Liver (tissue), 8 donors: ENCODE measurements at regions not wholly inside any gene's neighbourhood (a gene's known extent, or its start where the extent isn't known, plus 50 kb on each side); places are given as distances from the start of the nearest gene placed in this dataset.

ENCODE experiments used
- DNase-seq: peaks from one replicate; pipeline ENCODE4 v3.0.0-alpha.2; 2017; ENCODE audit warnings: low spot score
- H3K27ac ChIP-seq, 2 donors: one replicate each; pipeline ENCODE4 v1.7.0; 2013; ENCODE audit warnings: inconsistent platforms in 2 of 2, low read length in 2 of 2, control low read depth in 1 of 2, low read depth in 1 of 2, mild to moderate bottlenecking in 1 of 2
- H3K27me3 ChIP-seq, 4 donors: one replicate each; pipeline versions ENCODE4 v1.6.1 to v1.7.0; 2013; ENCODE audit warnings: low read length in 3 of 4, inconsistent platforms in 1 of 4, mild to moderate bottlenecking in 1 of 4, moderate library complexity in 1 of 4; ENCODE audit not compliant: control insufficient read depth in 4 of 4, insufficient read depth in 4 of 4
- H3K36me3 ChIP-seq, 4 donors: one replicate each; pipeline versions ENCODE4 v1.6.1 to v1.7.0; 2013; ENCODE audit warnings: low read length in 3 of 4, mild to moderate bottlenecking in 3 of 4, low read depth in 1 of 4, moderate library complexity in 1 of 4; ENCODE audit not compliant: control insufficient read depth in 4 of 4, insufficient read depth in 3 of 4
- H3K4me1 ChIP-seq, 4 donors: one replicate each; pipeline versions ENCODE4 v1.6.1 to v1.7.0; 2013; ENCODE audit warnings: low read length in 3 of 4, mild to moderate bottlenecking in 3 of 4, moderate library complexity in 1 of 4; ENCODE audit not compliant: control insufficient read depth in 4 of 4, insufficient read depth in 4 of 4
- H3K4me3 ChIP-seq, 3 donors: one replicate each; pipeline versions ENCODE4 v1.6.1 to v1.7.0; 2013; ENCODE audit warnings: low read length in 3 of 3, control low read depth in 1 of 3, low read depth in 1 of 3, mild to moderate bottlenecking in 1 of 3
- H3K9ac ChIP-seq, 2 donors: one replicate each; pipeline ENCODE4 v1.7.0; 2013; ENCODE audit warnings: low read length in 2 of 2, mild to moderate bottlenecking in 2 of 2, moderate library complexity in 2 of 2, control low read depth in 1 of 2, low read depth in 1 of 2
- H3K9me3 ChIP-seq, 4 donors: one replicate each; pipeline versions ENCODE4 v1.6.1 to v1.7.0; 2013; ENCODE audit warnings: low read length in 3 of 4; ENCODE audit not compliant: control insufficient read depth in 4 of 4
- EGR1 ChIP-seq, 2 donors: IDR thresholded peaks; 2 replicates each; pipeline ENCODE4 v1.6.1; 2016 to 2018; ENCODE audit warnings: antibody characterized with exemption in 2 of 2, low read depth in 2 of 2
- FOXA1 ChIP-seq: IDR thresholded peaks from 2 replicates; pipeline ENCODE4 v1.6.1; 2016; ENCODE audit warnings: antibody characterized with exemption
- FOXA2 ChIP-seq: IDR thresholded peaks from 2 replicates; pipeline ENCODE4 v1.6.1; 2016; ENCODE audit warnings: antibody characterized with exemption
- GABPA ChIP-seq, 2 donors: IDR thresholded peaks in 1 of 2; conservative IDR thresholded peaks in 1 of 2; 2 replicates each; pipeline ENCODE4 v1.6.1; 2016; ENCODE audit warnings: antibody characterized with exemption in 2 of 2, mild to moderate bottlenecking in 1 of 2, moderate library complexity in 1 of 2
- JUND ChIP-seq, 2 donors: IDR thresholded peaks; 2 replicates each; pipeline ENCODE4 v1.6.1; 2016; ENCODE audit warnings: antibody characterized with exemption in 2 of 2
- NR2F2 ChIP-seq: IDR thresholded peaks from 2 replicates; pipeline ENCODE4 v1.6.1; 2016; ENCODE audit warnings: antibody characterized with exemption
- RAD21 ChIP-seq, 2 donors: IDR thresholded peaks; 2 replicates each; pipeline ENCODE4 v1.6.1; 2016; ENCODE audit warnings: antibody characterized with exemption in 2 of 2, mild to moderate bottlenecking in 2 of 2
- RXRA ChIP-seq, 2 donors: IDR thresholded peaks; 2 replicates each; pipeline ENCODE4 v1.6.1; 2017 to 2018; ENCODE audit warnings: antibody characterized with exemption in 2 of 2, mild to moderate bottlenecking in 1 of 2
- SP1 ChIP-seq: IDR thresholded peaks from 2 replicates; pipeline ENCODE4 v1.6.1; 2018; ENCODE audit warnings: antibody characterized with exemption, mild to moderate bottlenecking
- TAF1 ChIP-seq: conservative IDR thresholded peaks from 2 replicates; pipeline ENCODE4 v1.6.1; 2016; ENCODE audit warnings: antibody characterized with exemption, mild to moderate bottlenecking
- YY1 ChIP-seq: IDR thresholded peaks from 2 replicates; pipeline ENCODE4 v1.6.1; 2016; ENCODE audit warnings: antibody characterized with exemption, mild to moderate bottlenecking
- WGBS: extraction: QIAGEN DNeasy Blood & Tissue Kit; methylation state at CpG from one replicate; pipeline ENCODE4 v1.1.7; 2013; 5-methylcytosine and 5-hydroxymethylcytosine counted together
- TF ChIP-seq, protein P1 (sequence below): IDR thresholded peaks from 2 replicates; pipeline ENCODE4 v1.6.1; 2016; ENCODE audit warnings: antibody characterized with exemption
- TF ChIP-seq, protein P2 (sequence below): IDR thresholded peaks from 2 replicates; pipeline ENCODE4 v1.6.1; 2016; ENCODE audit warnings: antibody characterized with exemption
- TF ChIP-seq, protein P3 (sequence below): fragments of 150-350 bp; IDR thresholded peaks from 2 replicates; pipeline ENCODE4 v1.5.1; 2017; ENCODE audit warnings: improper control_type of control experiment, low read depth, low read length; ENCODE audit not compliant: missing input control
- TF ChIP-seq, protein P4 (sequence below): IDR thresholded peaks from 2 replicates; pipeline ENCODE4 v1.6.1; 2016; ENCODE audit warnings: antibody characterized with exemption
- donor health status: healthy.
- donor health status: healthy.
- donor health status: healthy.
- donor health status: healthy.
- donor health status: healthy.

DNA sequence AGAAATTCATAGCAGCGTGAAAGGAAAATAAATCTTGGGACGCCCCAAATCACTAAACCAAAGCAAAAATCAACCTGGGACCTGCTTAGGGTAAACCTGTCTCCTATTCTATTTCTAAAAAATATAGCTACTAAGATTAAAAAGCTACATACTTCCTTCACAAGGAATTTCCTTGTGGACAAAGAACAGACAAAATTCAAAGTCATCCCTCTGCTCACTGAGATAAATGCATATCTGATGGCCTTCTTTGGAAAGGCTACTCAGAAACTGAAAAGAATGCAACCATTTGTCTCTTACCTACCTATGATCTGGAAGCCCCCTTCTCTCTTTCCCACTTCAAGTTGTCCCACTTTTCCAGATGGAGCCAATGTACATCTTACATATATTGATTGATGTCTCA, 93.0 kb upstream of the CNOT2 start:
- Histone ChIP-seq H3K27me3 (no peaks in the 10 kb centered on the region), H3K27ac (no peak overlapping the region), H3K36me3 (no peaks in the 10 kb centered on the region), H3K9ac (no peak overlapping the region), H3K4me3 (no peak overlapping the region), H3K9me3 (peaks cover 0 to 13% (median under 1%) of the 10 kb centered on the region in 4 donors), H3K4me1 (no peaks in the 10 kb centered on the region)
- WGBS: 85% methylated on average over 2 of the region's 2 CpGs
- TF ChIP-seq TAF1: no peak
- TF ChIP-seq RAD21 (IDR thresholded peaks at IDR 0.05): no peak
- TF ChIP-seq, protein P1, sequence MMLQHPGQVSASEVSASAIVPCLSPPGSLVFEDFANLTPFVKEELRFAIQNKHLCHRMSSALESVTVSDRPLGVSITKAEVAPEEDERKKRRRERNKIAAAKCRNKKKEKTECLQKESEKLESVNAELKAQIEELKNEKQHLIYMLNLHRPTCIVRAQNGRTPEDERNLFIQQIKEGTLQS: no peak
- no peak for TF ChIP-seq GABPA (IDR thresholded peaks at IDR 0.05 in 1 of 2, conservative IDR thresholded peaks at IDR 0.05 in 1 of 2)
- no peak for DNase-seq

DNA sequence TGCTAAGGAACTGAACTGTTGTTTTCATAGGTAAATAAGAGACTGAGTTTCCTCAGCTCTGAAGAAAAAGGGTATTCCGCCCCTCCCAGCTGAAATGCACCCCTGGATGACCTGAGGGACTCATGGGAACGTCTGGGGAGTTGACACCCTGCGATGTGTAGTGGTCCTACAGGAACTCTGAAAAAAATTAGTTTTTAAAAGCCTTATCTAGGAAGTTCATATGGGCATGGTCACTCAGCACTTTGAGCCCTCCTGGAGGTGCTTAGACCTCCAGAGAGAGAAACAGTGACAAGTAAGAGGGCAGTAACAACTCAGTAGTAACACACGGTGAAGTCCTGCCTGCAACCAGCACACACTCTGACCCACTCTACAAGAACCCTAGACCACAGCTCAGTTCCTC, 91.2 kb upstream of the CNOT2 start:
- Histone ChIP-seq H3K4me3 (no peak overlapping the region), H3K27me3 (no peaks in the 10 kb centered on the region), H3K27ac (no peak overlapping the region), H3K9ac (no peak overlapping the region), H3K4me1 (no peaks in the 10 kb centered on the region), H3K9me3 (peaks cover 0 to 19% (median 1%) of the 10 kb centered on the region in 4 donors), H3K36me3 (no peaks in the 10 kb centered on the region)
- 75% methylated on average over 4 of the region's 4 CpGs for WGBS
- TF ChIP-seq, protein P2, sequence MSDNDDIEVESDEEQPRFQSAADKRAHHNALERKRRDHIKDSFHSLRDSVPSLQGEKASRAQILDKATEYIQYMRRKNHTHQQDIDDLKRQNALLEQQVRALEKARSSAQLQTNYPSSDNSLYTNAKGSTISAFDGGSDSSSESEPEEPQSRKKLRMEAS: no peak
- TF ChIP-seq, protein P3, sequence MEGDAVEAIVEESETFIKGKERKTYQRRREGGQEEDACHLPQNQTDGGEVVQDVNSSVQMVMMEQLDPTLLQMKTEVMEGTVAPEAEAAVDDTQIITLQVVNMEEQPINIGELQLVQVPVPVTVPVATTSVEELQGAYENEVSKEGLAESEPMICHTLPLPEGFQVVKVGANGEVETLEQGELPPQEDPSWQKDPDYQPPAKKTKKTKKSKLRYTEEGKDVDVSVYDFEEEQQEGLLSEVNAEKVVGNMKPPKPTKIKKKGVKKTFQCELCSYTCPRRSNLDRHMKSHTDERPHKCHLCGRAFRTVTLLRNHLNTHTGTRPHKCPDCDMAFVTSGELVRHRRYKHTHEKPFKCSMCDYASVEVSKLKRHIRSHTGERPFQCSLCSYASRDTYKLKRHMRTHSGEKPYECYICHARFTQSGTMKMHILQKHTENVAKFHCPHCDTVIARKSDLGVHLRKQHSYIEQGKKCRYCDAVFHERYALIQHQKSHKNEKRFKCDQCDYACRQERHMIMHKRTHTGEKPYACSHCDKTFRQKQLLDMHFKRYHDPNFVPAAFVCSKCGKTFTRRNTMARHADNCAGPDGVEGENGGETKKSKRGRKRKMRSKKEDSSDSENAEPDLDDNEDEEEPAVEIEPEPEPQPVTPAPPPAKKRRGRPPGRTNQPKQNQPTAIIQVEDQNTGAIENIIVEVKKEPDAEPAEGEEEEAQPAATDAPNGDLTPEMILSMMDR: no peak
- TF ChIP-seq GABPA (IDR thresholded peaks at IDR 0.05 in 1 of 2, conservative IDR thresholded peaks at IDR 0.05 in 1 of 2) (no peak), JUND (IDR thresholded peaks at IDR 0.05) (no peak), RAD21 (IDR thresholded peaks at IDR 0.05) (no peak), FOXA1 (no peak), EGR1 (IDR thresholded peaks at IDR 0.05; ENCODE audit: low read depth in 2 of 2) (no peak), SP1 (no peak), RXRA (IDR thresholded peaks at IDR 0.05) (no peak), YY1 (no peak), FOXA2 (no peak), NR2F2 (no peak)
- TF ChIP-seq, protein P1: no peak
- TF ChIP-seq, protein P4, sequence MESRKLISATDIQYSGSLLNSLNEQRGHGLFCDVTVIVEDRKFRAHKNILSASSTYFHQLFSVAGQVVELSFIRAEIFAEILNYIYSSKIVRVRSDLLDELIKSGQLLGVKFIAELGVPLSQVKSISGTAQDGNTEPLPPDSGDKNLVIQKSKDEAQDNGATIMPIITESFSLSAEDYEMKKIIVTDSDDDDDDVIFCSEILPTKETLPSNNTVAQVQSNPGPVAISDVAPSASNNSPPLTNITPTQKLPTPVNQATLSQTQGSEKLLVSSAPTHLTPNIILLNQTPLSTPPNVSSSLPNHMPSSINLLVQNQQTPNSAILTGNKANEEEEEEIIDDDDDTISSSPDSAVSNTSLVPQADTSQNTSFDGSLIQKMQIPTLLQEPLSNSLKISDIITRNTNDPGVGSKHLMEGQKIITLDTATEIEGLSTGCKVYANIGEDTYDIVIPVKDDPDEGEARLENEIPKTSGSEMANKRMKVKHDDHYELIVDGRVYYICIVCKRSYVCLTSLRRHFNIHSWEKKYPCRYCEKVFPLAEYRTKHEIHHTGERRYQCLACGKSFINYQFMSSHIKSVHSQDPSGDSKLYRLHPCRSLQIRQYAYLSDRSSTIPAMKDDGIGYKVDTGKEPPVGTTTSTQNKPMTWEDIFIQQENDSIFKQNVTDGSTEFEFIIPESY: no peak
- DNase-seq: no peak
